Astrocyte of the spinal cord (primary cell): ENCODE measurements at regions not wholly inside any gene's neighbourhood (a gene's known extent, or its start where the extent isn't known, plus 50 kb on each side); places are given as distances from the start of the nearest gene placed in this dataset.

Source experiments
- DNase-seq: peaks from one replicate; pipeline ENCODE4 v3.0.0; 2011; ENCODE audit warnings: low read depth, low spot score
- H3K4me3 ChIP-seq: 2 replicates; pipeline ENCODE4 v1.5.1; 2011; ENCODE audit warnings: low read depth, mild to moderate bottlenecking, low read length, moderate library complexity
- in situ Hi-C: cut with HindIII; loops from 2 replicates; pipeline ENCODE4 v1.10.0; 2017; ENCODE audit warnings: low sequenced_read_pairs
- TF ChIP-seq, protein P1 (sequence below): IDR thresholded peaks from 2 replicates; pipeline ENCODE4 v1.5.1; 2012; ENCODE audit warnings: low read depth, mild to moderate bottlenecking, low read length, inconsistent platforms

DNA sequence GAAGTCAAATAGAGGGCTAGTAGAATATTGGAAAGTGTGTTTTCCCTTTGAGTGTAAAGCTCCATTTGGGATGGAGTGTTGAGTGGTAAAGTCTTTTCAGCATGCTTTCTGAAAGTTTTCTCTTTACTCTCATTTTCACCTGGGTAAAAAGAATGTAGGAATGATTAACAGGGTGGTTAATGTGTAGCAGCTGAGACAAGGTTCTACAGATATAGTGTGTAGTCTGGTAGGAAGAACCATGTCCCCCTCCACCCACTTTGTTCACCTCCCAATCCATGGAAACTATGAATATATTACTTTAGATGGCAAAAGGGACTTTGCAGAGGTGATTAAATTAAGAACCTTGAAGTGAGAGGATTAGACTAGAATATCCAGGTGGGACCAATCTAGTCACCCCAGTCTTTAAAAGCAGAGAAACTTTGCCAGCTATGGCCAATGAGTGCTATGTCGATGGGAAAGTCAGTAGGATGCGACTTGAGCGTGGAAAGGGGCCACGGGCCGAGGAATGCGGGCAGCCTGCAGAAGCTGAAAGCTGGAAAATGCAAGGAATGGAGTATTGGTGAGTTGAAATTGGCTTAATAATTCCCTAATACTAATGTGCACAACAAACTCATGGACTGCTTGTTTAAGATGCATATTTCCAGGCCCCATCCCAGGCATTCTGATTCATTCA, 166.3 kb upstream of the AHR start:
- in situ Hi-C loops: no loop called here
- H3K4me3 ChIP-seq: no peak overlapping the region
- DNase-seq: no peak
- TF ChIP-seq, protein P1, sequence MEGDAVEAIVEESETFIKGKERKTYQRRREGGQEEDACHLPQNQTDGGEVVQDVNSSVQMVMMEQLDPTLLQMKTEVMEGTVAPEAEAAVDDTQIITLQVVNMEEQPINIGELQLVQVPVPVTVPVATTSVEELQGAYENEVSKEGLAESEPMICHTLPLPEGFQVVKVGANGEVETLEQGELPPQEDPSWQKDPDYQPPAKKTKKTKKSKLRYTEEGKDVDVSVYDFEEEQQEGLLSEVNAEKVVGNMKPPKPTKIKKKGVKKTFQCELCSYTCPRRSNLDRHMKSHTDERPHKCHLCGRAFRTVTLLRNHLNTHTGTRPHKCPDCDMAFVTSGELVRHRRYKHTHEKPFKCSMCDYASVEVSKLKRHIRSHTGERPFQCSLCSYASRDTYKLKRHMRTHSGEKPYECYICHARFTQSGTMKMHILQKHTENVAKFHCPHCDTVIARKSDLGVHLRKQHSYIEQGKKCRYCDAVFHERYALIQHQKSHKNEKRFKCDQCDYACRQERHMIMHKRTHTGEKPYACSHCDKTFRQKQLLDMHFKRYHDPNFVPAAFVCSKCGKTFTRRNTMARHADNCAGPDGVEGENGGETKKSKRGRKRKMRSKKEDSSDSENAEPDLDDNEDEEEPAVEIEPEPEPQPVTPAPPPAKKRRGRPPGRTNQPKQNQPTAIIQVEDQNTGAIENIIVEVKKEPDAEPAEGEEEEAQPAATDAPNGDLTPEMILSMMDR: no peak

DNA sequence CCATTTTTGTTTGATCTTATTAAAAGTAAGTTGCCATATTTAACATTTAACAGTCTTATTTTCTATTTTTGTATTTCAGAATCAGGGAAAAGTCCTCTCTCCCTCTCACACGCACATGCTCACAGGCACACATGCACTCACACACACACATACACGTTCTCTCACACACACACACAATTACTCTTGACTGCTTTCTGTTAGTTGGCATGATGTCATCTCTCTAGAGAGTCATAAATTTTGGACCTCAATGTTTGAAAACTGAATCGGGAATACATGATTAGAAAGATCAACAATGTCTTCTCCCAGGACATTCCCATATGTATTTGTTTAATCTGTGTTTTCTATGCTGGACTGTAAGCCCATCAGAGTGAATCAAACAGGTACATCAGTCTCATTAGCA, 165.7 kb upstream of the AHR start:
- TF ChIP-seq, protein P1: no peak
- H3K4me3 ChIP-seq: no peak overlapping the region
- in situ Hi-C loops: no loop called here
- peak; percentile 10 for DNase-seq

DNA sequence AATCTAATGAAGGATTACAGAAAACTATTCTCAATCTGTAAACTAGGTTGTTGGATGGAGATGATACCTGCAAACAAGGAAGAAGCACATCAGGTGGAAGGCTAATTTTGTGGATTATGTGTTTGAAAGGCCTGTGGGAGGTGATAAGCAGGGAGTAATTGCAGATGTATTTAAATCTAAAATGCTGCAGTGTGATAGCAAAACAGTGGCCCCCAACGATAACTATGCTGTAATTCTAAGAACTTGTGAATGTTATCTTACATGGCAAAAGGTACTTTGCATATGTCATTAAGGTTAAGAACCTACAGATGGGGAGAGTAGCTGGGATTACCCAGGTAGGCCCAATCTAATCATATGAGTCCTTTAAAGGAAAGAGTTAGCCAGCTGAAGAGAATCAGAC, 164.5 kb upstream of the AHR start:
- no peak for DNase-seq
- TF ChIP-seq, protein P1: no peak
- in situ Hi-C loops: no loop called here
- no peak overlapping the region for H3K4me3 ChIP-seq

DNA sequence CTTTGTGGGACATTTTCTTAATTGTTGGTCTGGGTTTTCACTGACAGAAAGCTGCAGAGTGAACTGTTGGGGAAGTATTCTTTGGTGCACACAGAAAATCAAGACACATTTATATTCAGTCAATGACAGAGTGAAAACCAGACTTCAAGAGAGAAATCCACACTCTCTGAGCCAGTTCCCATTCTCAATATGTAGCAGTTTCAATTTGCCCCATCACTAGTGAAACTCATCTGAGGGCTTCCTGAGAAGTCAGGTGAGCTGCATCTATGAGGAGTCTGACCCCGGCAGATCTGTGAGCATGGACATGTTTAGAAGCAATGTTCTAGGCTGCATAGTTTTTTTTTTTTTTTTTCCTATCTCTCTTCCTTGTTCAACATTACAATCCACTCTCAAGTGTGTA, 163.7 kb upstream of the AHR start:
- H3K4me3 ChIP-seq: no peak overlapping the region
- DNase-seq: no peak
- TF ChIP-seq, protein P1: no peak
- in situ Hi-C loops: no loop called here

DNA sequence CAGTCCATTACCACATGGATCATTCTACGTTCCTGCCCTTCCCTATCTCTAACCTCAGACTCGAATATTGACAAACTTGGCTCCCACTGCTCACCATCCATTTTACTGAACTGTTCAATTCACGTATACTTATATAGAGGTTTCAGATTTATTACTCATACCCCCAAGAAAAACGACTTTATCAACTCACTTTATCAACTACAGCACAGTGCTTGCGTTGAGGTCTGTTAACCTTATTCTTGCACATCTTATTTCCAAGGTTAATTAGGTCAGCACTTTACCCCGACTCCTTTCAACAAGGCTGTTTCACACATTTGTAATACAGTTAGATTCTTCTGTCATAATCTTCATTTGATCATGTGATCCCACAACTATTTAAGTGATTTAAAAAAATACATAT, 162.3 kb upstream of the AHR start:
- H3K4me3 ChIP-seq: no peak overlapping the region
- no peak for DNase-seq
- in situ Hi-C loops: no loop called here
- TF ChIP-seq, protein P1: no peak

DNA sequence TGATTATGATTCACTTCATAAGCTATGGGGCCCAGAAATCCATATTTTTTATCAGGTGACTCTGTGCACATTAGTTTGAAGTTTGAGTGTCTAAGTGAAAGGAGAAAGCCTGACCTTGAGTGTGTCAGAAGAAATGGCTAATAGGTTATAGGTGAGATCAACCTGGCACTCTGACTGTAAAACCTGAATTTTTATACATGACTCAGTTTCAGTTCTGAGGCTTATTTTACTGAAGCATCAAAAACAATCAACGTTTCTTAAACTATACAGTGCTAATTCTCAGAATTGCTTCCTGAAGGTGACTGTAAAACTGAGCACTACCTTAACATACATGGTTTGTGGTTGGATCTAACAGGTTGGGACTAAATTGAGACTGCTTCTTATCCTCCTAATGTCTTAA, 159.4 kb upstream of the AHR start:
- DNase-seq: no peak
- H3K4me3 ChIP-seq: no peak overlapping the region
- TF ChIP-seq, protein P1: no peak
- in situ Hi-C loops: no loop called here
